NCI-H1694 (cell line): ENCODE measurements at regions not wholly inside any gene's neighbourhood (a gene's known extent, or its start where the extent isn't known, plus 50 kb on each side); places are given as distances from the start of the nearest gene placed in this dataset.

Experiments used
- DNase-seq: peaks from one replicate; lab custom pipeline; 2025; lab: John Stamatoyannopoulos, UW

GRCh38 chr4:138689187-138689586 lies 326.4 kb upstream of the NOCT start:
- DNase-seq: no peak

GRCh38 chr4:138688408-138689085 lies 327.0 kb upstream of the NOCT start:
- DNase-seq: no peak

- peak; percentile 60 for DNase-seq
Observed at GRCh38 chr4:138686106-138686835, 329.3 kb upstream of the NOCT start.

GRCh38 chr4:138685316-138685715 lies 330.3 kb upstream of the NOCT start:
- DNase-seq: no peak

- peak; percentile 87 for DNase-seq
Observed at GRCh38 chr4:138680989-138681604, 334.5 kb upstream of the NOCT start.

GRCh38 chr4:138680256-138680655 lies 335.3 kb upstream of the NOCT start:
- no peak for DNase-seq

GRCh38 chr4:138678985-138679746 lies 336.4 kb upstream of the NOCT start:
- no peak for DNase-seq

- no peak for DNase-seq
Observed at GRCh38 chr4:138677748-138678147, 337.8 kb upstream of the NOCT start.

- no peak for DNase-seq
Observed at GRCh38 chr4:138677212-138677611, 338.4 kb upstream of the NOCT start.

GRCh38 chr4:138675685-138676084 lies 339.9 kb upstream of the NOCT start:
- DNase-seq: no peak

- DNase-seq: no peak
Observed at GRCh38 chr4:138674209-138674608, 341.4 kb upstream of the NOCT start.

- no peak for DNase-seq
Observed at GRCh38 chr4:138673053-138673452, 342.5 kb upstream of the NOCT start.

- DNase-seq: no peak
Observed at GRCh38 chr4:138672393-138672976, 343.1 kb upstream of the NOCT start.

GRCh38 chr4:138671606-138672084 lies 343.9 kb upstream of the NOCT start:
- DNase-seq: no peak

- DNase-seq: no peak
Observed at GRCh38 chr4:138671106-138671505, 344.5 kb upstream of the NOCT start.

GRCh38 chr4:138670681-138671080 lies 344.9 kb upstream of the NOCT start:
- no peak for DNase-seq

- DNase-seq: no peak
Observed at GRCh38 chr4:138669479-138670315, 345.9 kb upstream of the NOCT start.

- DNase-seq: no peak
Observed at GRCh38 chr4:138668309-138668708, 347.3 kb upstream of the NOCT start.

- peak; percentile 11 for DNase-seq
Observed at GRCh38 chr4:138666366-138666765, 349.2 kb upstream of the NOCT start.

GRCh38 chr4:138665851-138666250 lies 349.7 kb upstream of the NOCT start:
- DNase-seq: no peak

- DNase-seq: no peak
Observed at GRCh38 chr4:138663883-138664282, 351.7 kb upstream of the NOCT start.
